ENCODE measurements at regions not wholly inside any gene's neighbourhood (a gene's known extent, or its start where the extent isn't known, plus 50 kb on each side); places are given as distances from the start of the nearest gene placed in this dataset.

GRCh38 chr6:85126485-85127167, 323.3 kb upstream of the NT5E start:
- FAIRE-seq: no peak

- FAIRE-seq: no peak
Measured at GRCh38 chr6:85125526-85125925, 324.4 kb upstream of the NT5E start.

- no peak for FAIRE-seq
Measured at GRCh38 chr6:85124472-85125354, 325.2 kb upstream of the NT5E start.

- FAIRE-seq: no peak
Measured at GRCh38 chr6:85121158-85121557, 328.7 kb upstream of the NT5E start.

- no peak for FAIRE-seq
Measured at GRCh38 chr6:85118652-85119235, 331.1 kb upstream of the NT5E start.

- FAIRE-seq: no peak
Measured at GRCh38 chr6:85118233-85118632, 331.6 kb upstream of the NT5E start.

- no peak for FAIRE-seq
Measured at GRCh38 chr6:85116475-85116874, 333.4 kb upstream of the NT5E start.

GRCh38 chr6:85115876-85116275, 334.0 kb upstream of the NT5E start:
- FAIRE-seq: no peak

GRCh38 chr6:85115376-85115775, 334.5 kb upstream of the NT5E start:
- FAIRE-seq: no peak

GRCh38 chr6:85114581-85114935, 335.3 kb upstream of the NT5E start:
- no peak for FAIRE-seq

- no peak for FAIRE-seq
Measured at GRCh38 chr6:85113934-85114580, 335.8 kb upstream of the NT5E start.

- FAIRE-seq: peak; percentile 23
Measured at GRCh38 chr6:85112540-85112939, 337.3 kb upstream of the NT5E start.

- FAIRE-seq: no peak
Measured at GRCh38 chr6:85111481-85112011, 338.3 kb upstream of the NT5E start.

GRCh38 chr6:85110943-85111342, 338.9 kb upstream of the NT5E start:
- no peak for FAIRE-seq

- FAIRE-seq: no peak
Measured at GRCh38 chr6:85107701-85108100, 342.2 kb upstream of the NT5E start.

- FAIRE-seq: no peak
Measured at GRCh38 chr6:85096976-85097375, 332.6 kb upstream of the TBX18 start.

- no peak for FAIRE-seq
Measured at GRCh38 chr6:85092226-85092625, 327.8 kb upstream of the TBX18 start.

- FAIRE-seq: no peak
Measured at GRCh38 chr6:85089255-85089654, 324.9 kb upstream of the TBX18 start.

- FAIRE-seq: no peak
Measured at GRCh38 chr6:85085875-85086274, 321.5 kb upstream of the TBX18 start.

- no peak for FAIRE-seq
Measured at GRCh38 chr6:85081102-85081501, 316.7 kb upstream of the TBX18 start.

GRCh38 chr6:85079761-85080160, 315.4 kb upstream of the TBX18 start:
- no peak for FAIRE-seq

GRCh38 chr6:85078058-85078457, 313.7 kb upstream of the TBX18 start:
- FAIRE-seq: no peak

GRCh38 chr6:85077098-85077497, 312.7 kb upstream of the TBX18 start:
- no peak for FAIRE-seq
